ENCODE measurements at regions not wholly inside any gene's neighbourhood (a gene's known extent, or its start where the extent isn't known, plus 50 kb on each side); places are given as distances from the start of the nearest gene placed in this dataset.
A peak's percentile ranks its signal among the peaks of the same experiment; 100 is the strongest.

DNA sequence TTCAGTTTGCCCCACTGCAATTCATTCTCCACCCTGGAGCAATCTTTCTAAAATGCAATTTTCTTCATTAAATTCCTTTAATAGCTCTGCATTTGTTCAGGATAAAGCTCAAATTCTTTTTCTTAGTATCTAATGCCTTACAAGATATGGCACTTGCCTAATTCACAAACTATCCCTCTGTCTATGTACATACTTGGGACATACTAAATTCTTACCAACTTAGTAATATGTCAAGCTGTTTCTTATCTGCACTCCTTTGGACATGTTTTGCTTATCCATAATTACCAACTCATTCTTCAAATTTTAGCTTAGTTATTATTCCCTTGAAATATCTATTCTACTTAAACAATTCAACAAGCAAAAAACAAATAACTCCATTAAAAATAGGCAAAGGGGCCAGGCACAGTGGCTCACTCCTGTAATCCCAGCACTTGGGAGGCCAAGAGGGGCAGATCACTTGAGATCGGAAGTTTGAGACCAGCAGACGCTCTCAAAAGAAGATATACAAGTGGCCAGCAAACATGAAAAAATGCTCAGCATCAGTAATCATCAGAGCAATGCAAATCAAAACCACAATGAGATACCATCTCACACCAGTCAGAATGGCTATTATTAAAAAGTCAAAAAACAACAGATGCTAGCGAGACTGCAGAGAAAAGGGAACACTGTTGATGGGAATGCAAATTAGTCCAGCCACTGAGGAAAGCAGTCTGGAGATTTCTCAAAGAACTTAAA lies 96.9 kb downstream of the FAM76B start:
- no peak for DNase-seq

DNA sequence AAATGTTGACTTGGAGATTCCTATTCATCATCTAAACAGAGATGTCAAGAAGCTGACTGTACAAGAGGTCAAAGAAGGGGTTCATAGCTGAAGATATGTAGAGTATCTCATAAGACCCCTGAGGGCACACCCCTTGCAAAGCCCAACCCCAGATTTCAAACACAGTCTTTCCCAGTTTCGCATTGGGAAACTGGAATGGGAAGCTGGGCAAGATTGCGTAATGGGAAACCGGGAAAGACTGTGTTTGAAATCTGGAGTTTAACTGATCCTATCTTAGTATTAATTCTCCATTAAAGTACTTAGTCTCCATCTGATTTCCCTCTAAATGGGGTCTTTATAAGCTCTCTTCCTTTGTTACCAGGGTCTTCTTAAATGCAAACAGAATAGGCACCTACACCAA lies 99.5 kb downstream of the FAM76B start:
- no peak for DNase-seq

DNA sequence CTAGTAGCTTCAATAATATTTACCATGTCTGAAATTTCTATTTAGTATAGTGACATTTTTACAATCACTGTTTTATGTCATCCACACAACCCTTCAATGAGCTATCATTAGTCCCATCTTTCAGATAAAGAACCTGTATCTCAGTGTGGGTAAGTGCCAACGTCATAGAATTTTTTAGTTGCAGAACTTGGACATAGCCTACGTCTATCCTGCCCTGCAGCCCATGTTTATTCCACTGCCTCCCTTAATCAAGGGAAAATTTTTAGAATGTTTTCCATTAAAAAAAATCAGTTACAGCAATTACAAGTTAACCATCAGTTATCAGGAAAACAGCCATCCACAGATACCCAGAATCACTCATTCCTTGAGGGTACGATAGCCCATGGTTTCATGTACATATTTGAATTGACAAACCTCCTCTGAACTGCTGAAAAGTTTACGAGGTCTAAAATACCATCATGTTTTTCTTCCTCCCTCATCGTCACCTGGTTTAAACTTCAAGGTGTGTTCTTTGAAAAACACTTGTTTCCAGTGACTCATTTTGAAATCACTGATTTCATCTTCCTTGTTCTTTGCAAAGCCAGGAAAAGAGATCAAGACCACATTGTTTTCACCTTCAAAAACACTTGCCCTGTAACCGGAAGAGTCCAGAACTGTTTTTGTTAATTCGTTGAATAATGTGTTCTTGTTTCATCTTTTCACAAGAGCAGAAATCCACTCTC lies 100.9 kb downstream of the FAM76B start:
- no peak for DNase-seq

DNA sequence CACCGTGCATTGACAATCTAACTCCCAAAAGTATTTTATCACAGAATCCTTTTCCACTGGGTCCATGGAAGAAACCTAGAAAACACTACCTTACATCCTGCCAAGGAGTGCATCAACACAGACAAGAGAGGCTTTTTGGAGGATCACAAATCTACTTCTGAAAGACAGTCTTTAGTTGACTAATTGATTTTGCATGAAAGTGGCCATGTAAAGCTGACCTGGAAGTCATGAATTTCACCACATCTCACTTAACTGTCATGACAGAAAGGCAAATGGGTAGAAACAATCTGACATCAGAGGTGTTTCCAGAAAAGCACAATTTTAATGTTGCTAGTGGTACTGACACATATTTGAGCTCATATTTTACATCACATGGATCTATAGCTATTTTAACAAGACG lies 101.6 kb downstream of the FAM76B start:
- no peak for DNase-seq

DNA sequence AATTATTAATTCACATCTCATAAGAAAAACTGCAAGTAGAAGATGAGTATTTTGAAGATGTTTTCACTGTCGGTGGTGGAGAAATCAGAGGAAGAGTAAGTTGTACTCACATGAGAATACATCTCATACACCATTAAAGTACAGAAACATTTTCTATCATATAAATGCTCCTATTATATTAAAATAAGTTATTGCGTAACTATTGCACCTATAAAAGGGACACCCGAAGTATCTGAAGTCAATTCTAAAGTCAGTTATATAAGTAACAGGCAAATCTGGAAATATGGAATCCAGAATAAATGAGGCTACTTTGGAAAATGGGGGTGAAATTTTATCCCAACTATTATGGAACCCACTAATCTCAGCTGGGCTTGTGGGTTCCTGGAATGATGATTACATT lies 103.3 kb downstream of the FAM76B start:
- no peak for DNase-seq

DNA sequence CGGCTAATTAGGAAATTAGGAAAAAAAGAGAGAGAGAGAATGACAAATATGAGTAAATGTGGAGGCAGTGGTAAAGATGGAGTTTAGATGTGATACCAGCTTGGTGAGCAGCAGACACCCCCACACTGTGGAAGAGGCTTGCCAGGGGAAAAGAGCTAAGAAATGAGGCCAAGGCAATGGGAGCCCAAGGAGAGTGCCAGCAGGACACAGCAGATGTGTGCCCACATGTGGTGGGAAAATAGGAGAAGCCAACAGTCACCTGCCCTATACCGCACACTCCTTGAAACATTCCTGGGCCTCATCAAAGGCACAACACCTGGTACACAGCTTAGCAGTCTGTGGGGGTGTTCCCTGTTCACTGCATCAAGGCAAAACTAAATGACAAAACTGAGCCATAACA lies 104.9 kb downstream of the FAM76B start:
- DNase-seq = peak in 5 of 56 donors; percentile 3 to 25 (median 15)

DNA sequence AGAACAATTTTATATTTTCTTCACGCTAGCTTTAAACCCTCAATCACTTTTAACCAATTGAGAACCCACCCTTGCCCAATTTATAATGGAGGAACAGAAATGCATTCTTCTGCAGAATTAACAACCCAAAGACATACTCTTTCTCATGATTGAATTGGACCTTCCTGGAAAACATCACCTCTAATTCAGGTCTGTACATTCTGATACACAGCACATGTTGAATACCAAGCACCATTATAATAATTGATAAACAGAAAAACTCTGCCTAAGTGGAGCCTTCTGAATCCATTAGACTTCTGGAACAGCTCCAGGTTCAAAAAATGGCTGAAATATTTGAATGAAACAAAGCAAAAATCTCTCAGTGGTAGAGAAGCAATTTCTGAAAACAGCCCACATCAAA lies 105.4 kb downstream of the FAM76B start:
- no peak for DNase-seq

DNA sequence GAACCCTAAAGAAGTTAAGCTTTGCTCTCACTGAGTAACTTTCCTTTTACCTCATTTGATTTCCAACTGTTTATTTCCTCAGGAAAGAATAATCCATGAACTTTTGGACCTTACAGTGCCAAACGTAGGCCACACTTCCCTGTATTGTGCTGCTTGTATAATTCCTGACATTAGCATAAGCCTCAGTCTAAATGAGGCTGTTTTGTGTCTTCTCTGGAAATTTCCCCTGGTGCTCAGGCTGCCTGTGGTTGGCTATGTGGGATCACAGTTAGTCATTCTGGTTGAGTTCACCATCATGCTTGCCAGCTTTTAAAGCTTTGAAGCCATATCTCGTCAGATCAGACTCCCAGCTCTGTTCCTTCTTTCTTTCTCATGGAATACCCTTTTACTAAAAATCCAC lies 107.0 kb downstream of the FAM76B start:
- DNase-seq = no peak

DNA sequence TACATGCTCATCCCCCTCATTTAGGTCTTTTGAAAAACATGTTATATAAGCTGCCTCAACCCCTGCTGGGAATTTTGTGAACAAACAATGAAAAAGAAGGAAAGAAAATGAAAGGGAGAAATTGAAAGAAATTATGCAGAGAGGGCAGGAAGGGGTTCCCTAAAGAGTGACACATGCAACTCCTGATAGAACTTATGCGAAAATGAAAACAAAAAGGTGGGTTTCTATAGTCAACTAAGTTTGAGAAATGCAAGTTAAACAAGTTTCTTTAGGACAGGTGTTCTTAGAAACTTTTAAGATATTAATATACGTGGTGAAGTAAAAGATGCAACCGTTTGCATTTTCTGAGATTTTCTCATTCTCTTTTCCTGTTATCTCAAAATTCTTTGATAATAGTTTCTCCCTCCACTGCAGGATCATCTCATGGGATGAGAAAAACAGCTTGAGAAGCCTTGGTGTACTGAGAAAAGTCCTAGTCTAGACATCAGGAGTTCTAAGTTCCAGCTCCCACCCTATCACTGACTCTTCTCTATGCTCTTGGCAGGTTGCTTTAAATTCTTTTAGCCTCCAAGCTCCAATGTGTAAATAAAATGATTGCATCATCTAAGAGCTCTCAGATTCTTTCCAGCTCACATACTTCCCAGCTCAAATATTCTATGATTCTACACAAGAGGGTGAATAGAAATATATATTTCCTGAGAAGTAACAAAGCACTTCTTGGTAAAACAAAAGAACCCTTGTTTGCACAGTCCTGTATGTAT lies 109.2 kb downstream of the FAM76B start:
- DNase-seq = no peak

DNA sequence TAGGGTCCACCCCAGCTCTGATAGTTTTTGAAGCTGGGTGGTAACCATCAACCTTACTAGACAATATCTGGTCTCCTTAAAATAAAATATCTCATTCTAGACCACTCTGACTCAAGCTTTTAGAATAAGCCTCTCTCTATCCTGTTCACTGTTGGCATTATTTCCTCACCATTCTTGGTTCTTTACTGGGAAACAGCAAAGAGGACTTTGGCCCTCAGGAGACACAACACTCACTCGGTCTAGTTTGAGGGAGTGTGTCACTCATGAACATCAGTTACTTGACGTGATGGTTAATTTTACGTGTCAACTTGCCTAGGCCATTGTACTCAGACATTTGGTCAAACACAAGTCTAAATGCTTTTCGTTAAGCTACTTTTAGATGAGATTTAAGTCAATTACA lies 110.6 kb downstream of the FAM76B start:
- DNase-seq = no peak

DNA sequence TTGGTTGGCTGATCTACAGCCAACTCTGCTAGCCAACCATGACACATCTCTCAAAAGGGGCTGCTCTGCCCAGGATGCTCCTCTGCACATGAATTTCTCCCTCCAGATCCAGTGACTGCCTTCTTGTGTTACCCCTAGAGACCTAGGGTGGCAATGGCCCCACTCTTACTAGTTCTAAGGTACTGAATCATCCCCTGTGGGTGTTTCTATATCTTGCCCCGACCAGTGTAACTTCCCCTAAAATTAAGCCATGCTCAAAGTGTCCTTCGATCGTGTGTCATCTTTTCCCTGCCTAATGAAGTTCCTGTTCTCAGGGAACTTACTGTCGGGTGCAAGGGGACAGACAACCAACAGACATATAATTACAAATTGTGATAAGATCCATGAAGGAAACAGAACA lies 113.3 kb downstream of the FAM76B start:
- no peak for DNase-seq

DNA sequence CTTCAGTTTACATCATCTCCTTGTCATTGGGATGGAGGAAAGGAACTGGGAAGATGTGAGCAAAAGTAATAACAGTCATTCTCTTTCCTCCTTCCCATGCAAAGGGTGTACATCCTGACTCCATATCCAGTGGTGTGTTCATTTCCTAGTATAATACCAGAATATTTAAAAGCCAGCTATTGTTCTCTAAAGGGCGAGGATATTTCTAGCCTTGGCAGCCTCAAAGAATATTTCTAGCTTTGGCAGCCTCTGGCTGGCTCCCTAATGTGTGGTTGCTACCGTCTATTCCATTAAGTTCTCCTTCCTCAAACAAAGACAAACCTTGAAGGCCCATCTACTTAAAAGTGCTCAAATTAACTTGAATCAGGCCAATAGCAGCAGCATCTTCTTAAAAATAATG lies 114.0 kb downstream of the FAM76B start:
- no peak for DNase-seq

DNA sequence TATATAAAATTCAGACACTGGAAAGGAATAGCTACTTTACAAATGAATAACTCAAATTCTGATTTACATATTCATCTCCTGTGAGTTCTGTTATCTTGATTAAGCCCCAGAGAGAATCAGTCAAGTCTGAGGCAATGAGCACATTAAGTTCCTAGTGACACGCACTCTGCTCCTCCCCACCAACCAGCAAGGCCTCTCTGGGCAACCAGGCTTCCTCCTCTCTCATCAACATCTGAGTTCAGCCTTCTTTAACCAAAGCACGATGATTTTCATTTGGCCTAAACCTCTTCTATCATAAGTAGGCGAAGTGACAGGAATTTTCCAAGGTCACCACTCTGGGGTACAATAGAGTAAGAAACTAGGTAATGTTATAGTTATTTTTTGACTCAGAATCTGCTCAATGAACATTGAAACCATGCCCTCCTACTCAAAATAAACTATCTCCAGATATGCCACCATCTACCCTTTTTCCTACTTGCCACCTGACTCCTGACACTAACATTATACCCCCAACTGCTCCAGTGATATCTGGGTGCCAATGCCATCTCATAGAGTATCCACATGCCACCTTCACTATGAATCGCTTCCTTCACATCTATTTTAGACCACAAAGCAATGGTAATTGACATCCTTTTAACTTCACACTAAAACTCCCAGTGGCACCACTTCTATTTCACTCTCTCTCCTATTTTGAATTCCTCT lies 114.8 kb downstream of the FAM76B start:
- no peak for DNase-seq

DNA sequence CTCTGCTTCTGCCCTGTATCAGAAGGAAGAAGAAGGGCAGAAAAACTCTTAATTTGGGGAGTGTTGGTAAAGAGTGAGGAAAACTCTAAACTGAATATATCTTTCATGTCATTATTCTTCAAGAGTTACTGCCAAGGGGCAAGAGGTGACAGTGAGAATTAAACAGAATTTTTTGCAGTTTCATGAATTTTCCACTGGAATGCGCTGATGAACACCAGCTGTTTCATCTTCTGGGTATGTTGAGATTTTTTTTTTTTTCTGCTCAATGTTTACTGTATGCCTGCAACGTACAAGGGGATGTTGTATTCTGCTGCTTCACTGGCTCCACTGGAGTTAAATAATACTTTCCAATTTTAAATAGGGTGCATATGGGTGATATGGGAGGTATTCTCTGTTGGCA lies 117.8 kb downstream of the FAM76B start:
- no peak for DNase-seq

DNA sequence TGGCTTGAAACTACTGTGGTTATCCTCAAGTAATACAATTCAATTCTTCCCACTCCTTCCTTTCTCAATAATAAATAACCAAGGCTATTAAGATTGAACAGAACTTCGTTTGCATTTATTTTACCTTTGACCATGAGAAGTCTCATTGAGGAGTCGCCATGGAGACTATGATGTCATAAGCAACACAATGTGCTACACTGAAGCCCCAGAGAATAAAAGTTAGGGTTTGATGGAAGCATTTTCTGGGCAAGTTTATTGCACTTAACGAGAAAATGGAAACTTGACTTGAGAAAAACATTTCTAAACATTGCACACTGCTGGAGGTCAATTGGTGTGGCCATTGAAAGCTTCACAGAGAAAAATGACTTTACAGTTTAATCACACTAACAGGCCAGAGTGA lies 121.5 kb downstream of the FAM76B start:
- DNase-seq = no peak

DNA sequence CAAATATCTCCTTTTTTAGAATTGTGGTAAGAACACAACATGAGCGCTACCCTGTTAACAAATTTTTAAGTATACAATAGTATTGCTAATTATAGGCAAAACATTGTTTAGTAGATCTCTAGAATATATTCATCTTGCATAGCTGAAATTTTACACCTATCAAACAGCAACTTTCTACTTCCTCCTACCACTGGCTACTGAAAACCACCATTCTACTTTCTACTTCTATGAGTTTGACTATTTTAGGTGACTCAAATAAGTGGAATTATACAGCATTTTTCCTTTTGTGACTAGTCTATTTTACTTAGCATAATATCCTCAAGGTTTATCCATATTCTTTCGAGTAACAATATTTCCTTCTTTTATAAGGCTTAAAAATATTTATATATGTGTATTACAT lies 128.4 kb downstream of the FAM76B start:
- DNase-seq = no peak

DNA sequence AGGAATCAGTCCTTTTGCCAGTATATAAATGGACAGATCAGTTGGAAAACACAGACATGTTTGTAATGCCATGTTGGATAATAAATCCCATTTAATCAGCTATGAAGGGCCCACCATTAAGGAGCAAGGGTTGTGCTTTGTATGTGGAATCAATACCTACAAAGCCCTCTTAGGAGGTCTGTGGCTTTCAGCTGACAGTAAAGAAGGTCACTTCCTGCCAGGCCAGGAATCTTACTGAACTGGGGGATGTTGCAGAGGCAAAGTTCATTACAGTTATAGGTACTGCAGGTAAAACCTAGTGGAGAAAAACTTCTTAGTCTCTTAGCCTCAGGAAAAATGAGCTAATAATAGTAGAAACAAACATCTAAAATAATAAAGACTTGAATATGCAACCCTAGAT lies 129.5 kb downstream of the FAM76B start:
- no peak for DNase-seq

DNA sequence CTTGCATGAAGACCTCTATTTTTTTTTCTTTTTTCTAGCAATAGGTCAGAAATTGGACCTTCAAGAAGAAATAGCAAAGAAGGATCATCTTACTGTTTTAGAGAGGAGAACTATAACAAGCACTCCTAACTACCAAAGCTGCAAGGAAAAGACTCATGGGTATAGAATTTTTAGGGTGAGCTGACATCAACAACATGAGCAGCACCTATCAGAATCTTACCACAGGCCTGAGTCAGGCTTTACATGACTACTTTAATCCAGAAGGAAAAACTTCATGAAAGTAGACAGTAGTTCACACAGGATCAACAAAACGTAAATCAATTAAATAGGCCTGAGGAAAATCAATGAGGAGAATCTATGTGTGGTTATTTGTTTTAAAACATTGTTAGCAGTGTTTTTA lies 130.5 kb downstream of the FAM76B start:
- no peak for DNase-seq

DNA sequence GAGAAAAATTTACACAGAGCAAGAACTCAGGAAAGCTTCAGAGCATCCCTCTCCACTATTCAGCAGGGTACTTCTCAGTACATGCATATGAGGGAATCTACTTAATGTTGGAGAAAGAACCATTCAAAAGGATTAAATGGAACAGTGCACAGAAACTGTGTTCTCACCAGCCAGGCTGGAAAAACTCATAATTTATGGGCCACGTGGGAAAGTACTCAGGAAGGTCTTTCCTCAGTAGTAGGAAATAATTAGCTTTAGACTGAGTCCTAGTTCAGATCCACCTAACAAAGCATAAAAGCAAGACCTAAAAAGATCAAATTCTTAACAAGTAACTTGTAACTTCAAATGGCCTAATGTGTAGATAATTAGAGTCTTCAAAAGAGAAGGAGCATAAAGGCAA lies 134.0 kb downstream of the FAM76B start:
- DNase-seq = no peak

DNA sequence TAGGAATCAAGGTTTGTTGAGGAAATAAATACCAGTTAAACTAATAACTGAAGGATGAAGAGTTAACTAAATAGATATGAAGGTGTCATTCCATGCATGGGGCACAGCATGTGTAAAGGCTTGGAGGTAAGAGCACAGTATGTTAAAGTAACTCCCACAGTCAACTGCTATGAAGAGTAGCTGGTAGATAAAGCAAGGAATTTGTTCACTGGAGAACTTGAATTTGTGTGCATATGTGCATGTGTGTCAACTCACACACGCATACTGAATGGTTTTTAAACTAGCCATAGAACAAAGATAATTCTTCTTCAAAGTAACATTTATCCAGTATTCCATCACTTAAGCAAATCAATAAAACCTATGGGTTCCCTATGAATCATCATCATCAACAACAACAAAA lies 135.9 kb downstream of the FAM76B start:
- DNase-seq = no peak

DNA sequence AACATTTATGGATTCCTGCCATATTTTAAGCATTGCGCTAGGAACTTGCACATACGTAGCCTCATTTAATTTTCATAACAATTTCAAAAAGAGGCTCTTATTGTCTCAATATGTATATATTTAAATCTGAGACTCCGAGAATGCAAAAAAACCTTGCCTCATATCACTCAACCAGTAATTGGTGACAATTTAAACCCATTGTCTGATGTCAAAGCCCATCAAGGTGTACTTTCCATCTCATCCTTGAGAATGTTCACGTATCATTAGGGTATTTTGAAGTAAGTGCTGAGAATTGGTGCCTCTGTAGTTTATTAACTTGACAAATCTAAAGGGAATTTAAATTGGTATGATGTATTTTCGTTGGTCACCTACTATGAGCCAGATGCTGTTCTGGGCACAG lies 136.5 kb downstream of the FAM76B start:
- no peak for DNase-seq

DNA sequence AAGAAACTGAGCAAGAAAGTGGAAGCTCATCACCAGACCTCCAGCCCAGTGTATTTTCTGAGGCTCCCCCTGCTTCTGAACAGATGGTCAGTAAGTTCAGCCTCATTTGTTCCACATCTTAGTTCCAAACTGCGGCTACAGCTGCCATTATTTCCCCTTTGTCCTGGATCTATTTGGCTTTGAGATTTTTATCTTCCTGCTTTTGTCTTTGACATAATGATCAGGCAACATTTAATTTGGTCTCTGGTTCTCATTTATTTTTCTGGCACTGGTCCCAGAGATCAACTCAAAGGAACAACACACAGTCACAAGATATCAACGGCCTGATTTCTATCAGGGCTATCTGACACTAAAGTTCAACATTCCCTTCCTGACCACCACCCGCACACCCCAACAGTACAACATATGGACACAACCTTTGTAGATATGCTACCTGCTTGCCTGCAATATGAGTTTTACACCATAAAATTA lies 137.5 kb downstream of the FAM76B start:
- no peak for DNase-seq

All from amygdala (tissue), 56 donors.